HG03060 (cell line): ENCODE measurements at regions not wholly inside any gene's neighbourhood (a gene's known extent, or its start where the extent isn't known, plus 50 kb on each side); places are given as distances from the start of the nearest gene placed in this dataset.

Experiments
- ATAC-seq: cut with Tn5 transposase; IDR thresholded peaks from one replicate; pipeline ENCODE4 v1.9.1; 2021; ENCODE audit warnings: low read depth, moderate number of reproducible peaks; ENCODE audit not compliant: unreplicated experiment

- no peak for ATAC-seq
Observed at GRCh38 chr5:124692950-124693349, 53.5 kb downstream of the ZNF608 start.

- ATAC-seq, result no peak
Observed at GRCh38 chr5:124692324-124692723, 54.1 kb downstream of the ZNF608 start.

GRCh38 chr5:124689653-124690052 lies 56.8 kb downstream of the ZNF608 start:
- ATAC-seq, result no peak

- no peak for ATAC-seq
Observed at GRCh38 chr5:124686239-124687004, 60.0 kb downstream of the ZNF608 start.

- ATAC-seq, result no peak
Observed at GRCh38 chr5:124685404-124685930, 61.0 kb downstream of the ZNF608 start.

- ATAC-seq, result no peak
Observed at GRCh38 chr5:124683917-124684555, 62.4 kb downstream of the ZNF608 start.

- no peak for ATAC-seq
Observed at GRCh38 chr5:124679578-124680199, 66.8 kb downstream of the ZNF608 start.

- ATAC-seq, result no peak
Observed at GRCh38 chr5:124678922-124679519, 67.4 kb downstream of the ZNF608 start.

- no peak for ATAC-seq
Observed at GRCh38 chr5:124678468-124678867, 68.0 kb downstream of the ZNF608 start.

- ATAC-seq, result no peak
Observed at GRCh38 chr5:124677374-124678351, 68.8 kb downstream of the ZNF608 start.

- no peak for ATAC-seq
Observed at GRCh38 chr5:124675931-124676846, 70.2 kb downstream of the ZNF608 start.

GRCh38 chr5:124671193-124671592 lies 75.2 kb downstream of the ZNF608 start:
- no peak for ATAC-seq

- no peak for ATAC-seq
Observed at GRCh38 chr5:124670722-124671184, 75.7 kb downstream of the ZNF608 start.

GRCh38 chr5:124669956-124670721 lies 76.3 kb downstream of the ZNF608 start:
- no peak for ATAC-seq

GRCh38 chr5:124669300-124669648 lies 77.2 kb downstream of the ZNF608 start:
- ATAC-seq, result no peak

GRCh38 chr5:124668353-124669299 lies 77.8 kb downstream of the ZNF608 start:
- ATAC-seq, result no peak

GRCh38 chr5:124665625-124666024 lies 80.8 kb downstream of the ZNF608 start:
- no peak for ATAC-seq
